ENCODE measurements at regions not wholly inside any gene's neighbourhood (a gene's known extent, or its start where the extent isn't known, plus 50 kb on each side); places are given as distances from the start of the nearest gene placed in this dataset.
A peak's percentile ranks its signal among the peaks of the same experiment; 100 is the strongest.

DNA sequence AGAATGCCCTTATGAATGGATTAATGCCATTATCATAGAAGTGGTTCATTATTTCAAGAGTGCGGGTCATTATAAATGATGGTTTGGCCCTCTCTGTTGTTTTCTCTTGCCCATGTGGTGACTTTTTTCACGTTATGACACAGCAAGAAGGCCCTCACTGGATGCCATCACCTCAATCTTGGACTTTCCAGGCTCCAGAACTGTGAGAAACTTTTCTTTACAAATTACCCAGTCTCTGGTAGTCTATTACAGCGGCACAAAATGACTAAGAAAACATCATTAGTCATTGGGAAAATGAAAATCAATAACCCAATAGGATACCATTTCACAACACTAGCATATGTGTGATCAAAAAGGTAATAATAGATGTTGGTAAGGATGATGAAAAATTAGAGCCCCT, 119.0 kb upstream of the LPP start:
- TF ChIP-seq, protein P1, sequence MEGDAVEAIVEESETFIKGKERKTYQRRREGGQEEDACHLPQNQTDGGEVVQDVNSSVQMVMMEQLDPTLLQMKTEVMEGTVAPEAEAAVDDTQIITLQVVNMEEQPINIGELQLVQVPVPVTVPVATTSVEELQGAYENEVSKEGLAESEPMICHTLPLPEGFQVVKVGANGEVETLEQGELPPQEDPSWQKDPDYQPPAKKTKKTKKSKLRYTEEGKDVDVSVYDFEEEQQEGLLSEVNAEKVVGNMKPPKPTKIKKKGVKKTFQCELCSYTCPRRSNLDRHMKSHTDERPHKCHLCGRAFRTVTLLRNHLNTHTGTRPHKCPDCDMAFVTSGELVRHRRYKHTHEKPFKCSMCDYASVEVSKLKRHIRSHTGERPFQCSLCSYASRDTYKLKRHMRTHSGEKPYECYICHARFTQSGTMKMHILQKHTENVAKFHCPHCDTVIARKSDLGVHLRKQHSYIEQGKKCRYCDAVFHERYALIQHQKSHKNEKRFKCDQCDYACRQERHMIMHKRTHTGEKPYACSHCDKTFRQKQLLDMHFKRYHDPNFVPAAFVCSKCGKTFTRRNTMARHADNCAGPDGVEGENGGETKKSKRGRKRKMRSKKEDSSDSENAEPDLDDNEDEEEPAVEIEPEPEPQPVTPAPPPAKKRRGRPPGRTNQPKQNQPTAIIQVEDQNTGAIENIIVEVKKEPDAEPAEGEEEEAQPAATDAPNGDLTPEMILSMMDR (IDR thresholded peaks at IDR 0.05): no peak

DNA sequence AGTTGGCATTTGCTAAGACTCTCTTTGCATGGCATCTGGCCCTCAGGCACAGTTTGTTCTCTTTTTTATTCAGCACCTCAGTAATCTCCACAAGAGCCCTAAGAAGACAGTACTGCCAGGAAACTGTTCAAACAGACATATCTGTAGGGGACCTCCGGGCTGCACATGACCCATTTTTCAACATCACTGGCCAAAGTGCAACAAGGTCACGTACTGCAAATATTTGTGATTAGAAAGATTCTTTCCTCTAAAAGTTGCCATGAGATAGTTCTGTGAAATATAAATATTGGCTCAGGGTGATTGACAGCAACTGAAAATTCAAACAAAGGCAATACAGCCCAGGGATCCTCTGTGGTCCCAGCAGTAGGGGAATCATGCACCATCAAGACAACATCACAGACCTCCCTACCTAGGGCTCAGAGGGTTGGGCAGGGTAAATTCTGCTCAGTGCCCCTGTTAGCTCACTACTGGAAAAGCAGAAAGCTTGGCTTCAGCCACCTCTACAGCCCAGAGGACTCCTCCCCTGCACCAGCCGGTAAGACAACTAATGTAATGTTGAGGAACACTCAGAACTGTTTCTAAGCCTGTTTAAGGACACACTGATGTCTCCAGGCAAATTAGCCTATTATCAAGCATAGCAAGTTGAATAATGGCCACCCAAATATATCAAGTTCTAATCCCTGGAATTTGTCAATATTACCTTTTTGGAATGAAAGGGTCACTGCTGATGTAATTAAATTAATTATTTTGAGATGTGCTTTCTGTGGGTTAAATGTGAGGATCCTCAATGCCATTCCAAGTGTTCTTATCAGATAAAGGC, 117.4 kb upstream of the LPP start:
- H3K27me3 ChIP-seq (ENCODE audit: control insufficient read depth, insufficient read depth, low read length): no peaks in the 10 kb centered on the region
- H2AFZ ChIP-seq: no peak overlapping the region
- H3K9me3 ChIP-seq (ENCODE audit: control insufficient read depth, low read length): no peaks in the 10 kb centered on the region
- H3K4me1 ChIP-seq: no peaks in the 10 kb centered on the region
- H3K79me2 ChIP-seq: no peaks in the 10 kb centered on the region
- no peak overlapping the region for H3K27ac ChIP-seq
- no peak overlapping the region for H3K4me2 ChIP-seq (ENCODE audit: low read length)
- no peak overlapping the region for H3K4me3 ChIP-seq (ENCODE audit: low read depth, low read length)
- H3K9ac ChIP-seq: no peak overlapping the region
- TF ChIP-seq, protein P1 (IDR thresholded peaks at IDR 0.05): no peak
- H3K36me3 ChIP-seq (ENCODE audit: control insufficient read depth, insufficient read depth, low read length): no peaks in the 10 kb centered on the region

More for the DNA sequence above, 119.0 kb upstream of the LPP start:
- H3K4me1 ChIP-seq: no peaks in the 10 kb centered on the region
- H3K4me3 ChIP-seq (ENCODE audit: low read depth, low read length): no peak overlapping the region
- H3K36me3 ChIP-seq (ENCODE audit: control insufficient read depth, insufficient read depth, low read length): no peaks in the 10 kb centered on the region
- no peak overlapping the region for H3K9ac ChIP-seq
- no peaks in the 10 kb centered on the region for H3K9me3 ChIP-seq (ENCODE audit: control insufficient read depth, low read length)
- H3K79me2 ChIP-seq: no peaks in the 10 kb centered on the region
- no peak overlapping the region for H3K4me2 ChIP-seq (ENCODE audit: low read length)
- no peaks in the 10 kb centered on the region for H3K27me3 ChIP-seq (ENCODE audit: control insufficient read depth, insufficient read depth, low read length)
- no peak overlapping the region for H2AFZ ChIP-seq
- no peak overlapping the region for H3K27ac ChIP-seq

DNA sequence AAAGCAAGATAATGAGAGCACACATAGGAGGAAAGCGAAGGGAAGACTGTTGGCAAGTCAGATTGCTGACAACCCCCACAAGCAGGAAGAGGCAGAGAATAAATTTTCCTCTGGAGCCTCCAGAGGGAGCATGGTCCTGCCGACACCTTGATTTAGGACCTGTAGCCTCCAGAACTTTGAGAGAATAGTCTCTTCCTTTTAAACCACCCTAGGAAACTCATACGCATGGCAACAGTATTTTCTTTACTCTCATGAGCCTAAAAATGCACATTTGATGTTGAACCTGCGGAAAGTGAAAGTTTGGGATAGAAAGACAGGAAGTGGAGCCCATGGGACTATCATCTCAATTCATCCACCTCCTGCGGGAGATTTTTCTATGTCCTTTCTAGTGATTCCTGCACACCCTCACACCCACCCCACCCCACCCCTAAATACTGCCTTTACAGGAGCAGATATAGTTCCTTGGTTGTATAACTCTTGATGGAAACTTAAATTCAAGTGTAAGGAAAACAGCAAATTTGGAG, 116.7 kb upstream of the LPP start:
- H3K4me3 ChIP-seq (ENCODE audit: low read depth, low read length): no peak overlapping the region

DNA sequence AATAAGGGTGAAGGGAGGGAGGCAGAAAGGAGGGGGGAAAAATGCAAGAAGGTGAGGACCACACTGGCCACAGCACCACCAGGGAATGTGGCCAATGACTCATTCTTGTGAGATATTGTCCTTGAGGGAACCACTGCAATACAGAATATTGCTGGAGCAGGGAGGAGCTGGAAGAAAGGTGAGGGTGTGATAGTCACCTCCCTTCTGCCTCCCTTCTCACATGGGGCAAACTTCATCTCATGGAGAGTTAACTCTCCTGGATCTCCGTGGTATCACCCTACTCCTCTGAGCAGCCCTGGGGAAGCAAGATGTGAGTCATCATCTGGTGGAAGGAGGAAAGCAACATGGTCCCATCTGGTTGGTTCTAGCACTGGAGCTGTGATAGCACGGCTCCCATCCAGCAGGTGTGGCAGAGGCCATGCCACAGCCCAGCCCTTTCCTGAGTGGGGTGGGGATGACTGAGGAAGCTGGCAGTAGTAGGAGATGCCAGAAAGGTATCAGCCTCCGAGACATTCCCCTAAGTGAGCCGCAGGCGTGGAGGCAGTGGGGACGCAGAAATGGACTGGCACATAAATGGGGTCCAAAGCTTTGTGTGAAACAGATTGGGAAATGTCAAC, 115.9 kb upstream of the LPP start:
- H3K4me1 ChIP-seq: no peaks in the 10 kb centered on the region
- H3K9me3 ChIP-seq (ENCODE audit: control insufficient read depth, low read length): no peaks in the 10 kb centered on the region
- no peak overlapping the region for H3K4me3 ChIP-seq (ENCODE audit: low read depth, low read length)
- H3K4me2 ChIP-seq (ENCODE audit: low read length): no peak overlapping the region
- H3K27ac ChIP-seq: no peak overlapping the region
- no peaks in the 10 kb centered on the region for H3K36me3 ChIP-seq (ENCODE audit: control insufficient read depth, insufficient read depth, low read length)
- H3K79me2 ChIP-seq: no peaks in the 10 kb centered on the region
- TF ChIP-seq, protein P1 (IDR thresholded peaks at IDR 0.05): no peak
- no peak overlapping the region for H3K9ac ChIP-seq
- H3K27me3 ChIP-seq (ENCODE audit: control insufficient read depth, insufficient read depth, low read length): no peaks in the 10 kb centered on the region
- H2AFZ ChIP-seq: no peak overlapping the region

More for the DNA sequence above, 116.7 kb upstream of the LPP start:
- Histone ChIP-seq H3K4me2 (ENCODE audit: low read length) (no peak overlapping the region), H2AFZ (no peak overlapping the region), H3K9ac (no peak overlapping the region), H3K4me1 (no peaks in the 10 kb centered on the region), H3K9me3 (ENCODE audit: control insufficient read depth, low read length) (no peaks in the 10 kb centered on the region), H3K79me2 (no peaks in the 10 kb centered on the region), H3K27me3 (ENCODE audit: control insufficient read depth, insufficient read depth, low read length) (no peaks in the 10 kb centered on the region), H3K36me3 (ENCODE audit: control insufficient read depth, insufficient read depth, low read length) (no peaks in the 10 kb centered on the region), H3K27ac (no peak overlapping the region)
- TF ChIP-seq, protein P1 (IDR thresholded peaks at IDR 0.05): peak; percentile 70
